Activated T-cell treated with anti-CD3 and anti-CD28 coated beads, Interleukin-2, amount 50 U/mL, for 72 hours (primary cell): ENCODE measurements at regions not wholly inside any gene's neighbourhood (a gene's known extent, or its start where the extent isn't known, plus 50 kb on each side); places are given as distances from the start of the nearest gene placed in this dataset.

ENCODE experiments used
- ATAC-seq, 2 donors: fragments of 150-1000 bp; cut with Tn5 transposase; replicated peaks in 1 of 2; 2 replicates each; pipeline ENCODE4 v1.10.0; 2021; ENCODE audit warnings: moderate library complexity in 2 of 2, mild to moderate bottlenecking in 1 of 2
- DNase-seq, 2 donors: peaks; one replicate each; pipeline ENCODE4 v3.0.0; 2021 to 2022; ENCODE audit warnings: mixed read lengths in 1 of 2
- H3K27ac Mint-ChIP-seq: one replicate; pipeline ENCODE4 v1.8.0; 2022; ENCODE audit warnings: mild to moderate bottlenecking, moderate library complexity, mixed read lengths
- H3K27me3 Mint-ChIP-seq: one replicate; pipeline ENCODE4 v1.8.0; 2022; ENCODE audit warnings: low read depth, mixed read lengths
- H3K36me3 Mint-ChIP-seq, 2 donors: one replicate each; pipeline ENCODE4 v1.8.0; 2022; ENCODE audit warnings: mixed read lengths in 2 of 2, mild to moderate bottlenecking in 1 of 2; ENCODE audit not compliant: insufficient read depth in 2 of 2
- H3K4me1 Mint-ChIP-seq: one replicate; pipeline ENCODE4 v1.8.0; 2022; ENCODE audit warnings: low read depth, mixed read lengths
- H3K4me3 Mint-ChIP-seq, 2 donors: one replicate each; pipeline ENCODE4 v1.8.0; 2022; ENCODE audit warnings: mild to moderate bottlenecking in 2 of 2, mixed read lengths in 2 of 2, moderate library complexity in 2 of 2
- H3K9me3 Mint-ChIP-seq, 2 donors: one replicate each; pipeline ENCODE4 v1.8.0; 2022; ENCODE audit warnings: mixed read lengths in 2 of 2

GRCh38 chr13:107035186-107035585 lies 467.2 kb upstream of the ARGLU1 start:
- Mint-ChIP-seq H3K27me3 (no peaks in the 10 kb centered on the region), H3K27ac (no peak overlapping the region), H3K4me3 (no peak overlapping the region), H3K4me1 (no peaks in the 10 kb centered on the region), H3K9me3 (peaks cover 0 to 5% of the 10 kb centered on the region in 2 donors), H3K36me3 (no peaks in the 10 kb centered on the region)
- ATAC-seq (no peak), DNase-seq (no peak)

GRCh38 chr13:107034236-107034872 lies 466.4 kb upstream of the ARGLU1 start:
- DNase-seq: no peak
- ATAC-seq: no peak
- H3K4me1 Mint-ChIP-seq: no peaks in the 10 kb centered on the region
- H3K27ac Mint-ChIP-seq: no peak overlapping the region
- peaks cover 0 to 5% of the 10 kb centered on the region in 2 donors for H3K9me3 Mint-ChIP-seq
- H3K36me3 Mint-ChIP-seq: no peaks in the 10 kb centered on the region
- H3K4me3 Mint-ChIP-seq: no peak overlapping the region
- no peaks in the 10 kb centered on the region for H3K27me3 Mint-ChIP-seq

GRCh38 chr13:107031716-107032115 lies 463.8 kb upstream of the ARGLU1 start:
- ATAC-seq (no peak), DNase-seq (no peak)
- Mint-ChIP-seq H3K4me3 (no peak overlapping the region), H3K27ac (no peak overlapping the region), H3K36me3 (no peaks in the 10 kb centered on the region), H3K9me3 (peaks cover 1 to 5% of the 10 kb centered on the region in 2 donors), H3K4me1 (no peaks in the 10 kb centered on the region), H3K27me3 (no peaks in the 10 kb centered on the region)

GRCh38 chr13:107028751-107029150 lies 460.8 kb upstream of the ARGLU1 start:
- Mint-ChIP-seq H3K36me3 (no peaks in the 10 kb centered on the region), H3K4me1 (no peaks in the 10 kb centered on the region), H3K4me3 (no peak overlapping the region), H3K9me3 (peaks cover 5 to 8% of the 10 kb centered on the region in 2 donors), H3K27ac (no peak overlapping the region), H3K27me3 (no peaks in the 10 kb centered on the region)
- no peak for ATAC-seq
- no peak for DNase-seq

GRCh38 chr13:107025991-107026390 lies 458.1 kb upstream of the ARGLU1 start:
- peaks cover 5 to 10% of the 10 kb centered on the region in 2 donors for H3K9me3 Mint-ChIP-seq
- no peak overlapping the region for H3K27ac Mint-ChIP-seq
- ATAC-seq (no peak), DNase-seq (no peak)
- H3K4me3 Mint-ChIP-seq: no peak overlapping the region
- no peaks in the 10 kb centered on the region for H3K4me1 Mint-ChIP-seq
- H3K27me3 Mint-ChIP-seq: no peaks in the 10 kb centered on the region
- no peaks in the 10 kb centered on the region for H3K36me3 Mint-ChIP-seq

- Mint-ChIP-seq H3K27me3 (no peaks in the 10 kb centered on the region), H3K36me3 (peaks cover 0 to 3% of the 10 kb centered on the region in 2 donors), H3K27ac (no peak overlapping the region), H3K4me3 (no peak overlapping the region), H3K9me3 (peaks cover 13 to 15% of the 10 kb centered on the region in 2 donors), H3K4me1 (no peaks in the 10 kb centered on the region)
- no peak for ATAC-seq
- no peak for DNase-seq
Measured at GRCh38 chr13:107023335-107023734, 455.4 kb upstream of the ARGLU1 start.

- Mint-ChIP-seq H3K9me3 (peaks cover 16 to 17% of the 10 kb centered on the region in 2 donors), H3K27me3 (no peaks in the 10 kb centered on the region), H3K4me1 (no peaks in the 10 kb centered on the region), H3K4me3 (no peak overlapping the region), H3K27ac (no peak overlapping the region), H3K36me3 (peaks cover 0 to 4% of the 10 kb centered on the region in 2 donors)
- DNase-seq (no peak), ATAC-seq (no peak)
Measured at GRCh38 chr13:107020393-107020792, 452.5 kb upstream of the ARGLU1 start.

- H3K27me3 Mint-ChIP-seq: no peaks in the 10 kb centered on the region
- ATAC-seq: no peak
- no peaks in the 10 kb centered on the region for H3K4me1 Mint-ChIP-seq
Measured at GRCh38 chr13:107018285-107018684, 450.3 kb upstream of the ARGLU1 start.

GRCh38 chr13:107006661-107007060 lies 438.7 kb upstream of the ARGLU1 start:
- Mint-ChIP-seq H3K27me3 (no peaks in the 10 kb centered on the region), H3K27ac (no peak overlapping the region), H3K9me3 (peaks cover 0 to 2% of the 10 kb centered on the region in 2 donors), H3K4me3 (no peak overlapping the region), H3K36me3 (no peaks in the 10 kb centered on the region), H3K4me1 (no peaks in the 10 kb centered on the region)
- ATAC-seq (no peak), DNase-seq (no peak)

More at GRCh38 chr13:107018285-107018684, 450.3 kb upstream of the ARGLU1 start:
- DNase-seq: no peak
- Mint-ChIP-seq H3K36me3 (peaks cover 0 to 4% of the 10 kb centered on the region in 2 donors), H3K27ac (no peak overlapping the region), H3K9me3 (peaks cover 11% of the 10 kb centered on the region in 2 donors), H3K4me3 (no peak overlapping the region)

GRCh38 chr13:107005577-107005976 lies 437.6 kb upstream of the ARGLU1 start:
- no peaks in the 10 kb centered on the region for H3K4me1 Mint-ChIP-seq
- no peak for ATAC-seq

GRCh38 chr13:107003911-107004310 lies 436.0 kb upstream of the ARGLU1 start:
- H3K36me3 Mint-ChIP-seq: no peaks in the 10 kb centered on the region
- H3K27me3 Mint-ChIP-seq: no peaks in the 10 kb centered on the region
- no peak overlapping the region for H3K27ac Mint-ChIP-seq
- no peaks in the 10 kb centered on the region for H3K4me1 Mint-ChIP-seq
- H3K9me3 Mint-ChIP-seq: peaks cover 0 to 3% of the 10 kb centered on the region in 2 donors
- no peak overlapping the region for H3K4me3 Mint-ChIP-seq
- DNase-seq (no peak), ATAC-seq (no peak)

More at GRCh38 chr13:107005577-107005976, 437.6 kb upstream of the ARGLU1 start:
- H3K27me3 Mint-ChIP-seq: no peaks in the 10 kb centered on the region
- no peak overlapping the region for H3K4me3 Mint-ChIP-seq
- no peak for DNase-seq
- no peaks in the 10 kb centered on the region for H3K36me3 Mint-ChIP-seq
- H3K9me3 Mint-ChIP-seq: peaks cover 0 to 2% of the 10 kb centered on the region in 2 donors
- no peak overlapping the region for H3K27ac Mint-ChIP-seq

GRCh38 chr13:106998664-106999063 lies 430.7 kb upstream of the ARGLU1 start:
- Mint-ChIP-seq H3K36me3 (no peaks in the 10 kb centered on the region), H3K27me3 (no peaks in the 10 kb centered on the region), H3K27ac (no peak overlapping the region)

GRCh38 chr13:106997696-106998095 lies 429.8 kb upstream of the ARGLU1 start:
- Mint-ChIP-seq H3K4me1 (no peaks in the 10 kb centered on the region), H3K4me3 (no peak overlapping the region), H3K9me3 (peaks cover 0 to 3% of the 10 kb centered on the region in 2 donors), H3K27ac (no peak overlapping the region), H3K27me3 (no peaks in the 10 kb centered on the region), H3K36me3 (no peaks in the 10 kb centered on the region)
- DNase-seq (no peak), ATAC-seq (no peak)

More at GRCh38 chr13:106998664-106999063, 430.7 kb upstream of the ARGLU1 start:
- ATAC-seq (no peak), DNase-seq (no peak)
- Mint-ChIP-seq H3K9me3 (peaks cover 0 to 3% of the 10 kb centered on the region in 2 donors), H3K4me3 (no peak overlapping the region), H3K4me1 (no peaks in the 10 kb centered on the region)
